GM19372 (cell line): ENCODE measurements at regions not wholly inside any gene's neighbourhood (a gene's known extent, or its start where the extent isn't known, plus 50 kb on each side); places are given as distances from the start of the nearest gene placed in this dataset.

ENCODE experiments used
- ATAC-seq: cut with Tn5 transposase; IDR thresholded peaks from one replicate; pipeline ENCODE4 v1.9.1; 2021; ENCODE audit warnings: mild to moderate bottlenecking, low read depth, moderate library complexity; ENCODE audit not compliant: unreplicated experiment

DNA sequence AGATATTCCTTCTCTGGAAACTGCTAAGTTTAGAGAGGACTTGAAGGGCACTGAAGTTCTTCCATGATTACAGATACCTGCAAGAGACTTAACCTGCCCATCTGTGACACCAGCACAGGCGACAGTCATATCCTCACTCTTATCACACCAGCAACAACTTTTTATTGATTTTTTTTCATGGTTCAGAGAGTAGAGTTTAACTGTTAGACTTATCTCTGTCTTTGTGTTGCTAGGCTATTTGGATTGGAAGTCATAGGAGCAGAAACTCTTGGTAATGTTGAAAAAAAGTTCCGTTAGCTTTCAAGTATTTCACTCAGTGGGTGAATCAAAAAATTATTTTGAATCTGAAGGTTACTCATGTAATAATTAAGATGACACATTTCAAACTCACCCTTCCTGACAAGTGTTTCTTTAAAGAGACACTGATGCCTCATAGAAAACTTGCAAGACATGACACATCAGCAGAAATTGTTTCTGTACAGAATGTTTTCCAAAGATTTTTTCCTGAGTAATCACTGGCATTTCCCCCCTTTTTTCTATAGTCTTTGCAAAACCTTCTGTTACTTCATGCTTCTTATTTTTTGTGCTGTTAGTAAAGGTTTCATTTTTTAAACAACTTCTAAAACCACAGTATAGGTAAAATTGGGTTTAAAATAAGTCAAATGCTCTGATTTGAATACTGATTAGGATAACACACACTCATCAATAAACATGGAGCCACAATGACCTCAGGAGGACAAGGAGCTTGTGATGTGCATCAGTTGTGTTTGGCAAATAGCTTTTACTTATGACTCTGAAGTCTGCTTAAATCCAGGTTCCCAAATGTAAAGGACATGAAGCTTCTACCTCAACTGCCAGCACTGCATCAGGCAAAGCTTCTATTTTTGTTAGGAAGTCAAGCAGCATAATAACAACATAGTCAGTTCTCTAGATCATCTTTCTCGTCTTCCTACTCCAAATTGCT lies 252.9 kb upstream of the MAN1A1 start:
- ATAC-seq: no peak

DNA sequence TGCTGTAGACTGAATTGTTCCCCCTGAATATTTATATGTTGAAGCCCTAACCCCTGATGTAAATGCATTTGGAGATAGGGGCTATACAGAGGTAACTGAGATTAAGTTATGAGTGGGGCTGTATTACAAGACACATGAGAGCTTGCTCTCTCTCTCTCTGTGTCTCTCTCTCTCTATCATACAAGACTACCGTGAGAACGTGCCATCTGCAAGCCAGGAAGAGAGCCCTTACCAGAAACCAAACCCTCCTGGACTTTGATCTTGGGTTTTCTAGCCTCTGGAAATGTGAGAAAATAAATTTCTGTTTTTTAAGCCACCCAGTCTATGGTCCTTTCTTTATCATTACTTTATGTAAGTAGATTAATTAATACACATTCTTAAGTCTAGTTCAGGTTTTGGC lies 249.3 kb upstream of the MAN1A1 start:
- ATAC-seq: no peak

DNA sequence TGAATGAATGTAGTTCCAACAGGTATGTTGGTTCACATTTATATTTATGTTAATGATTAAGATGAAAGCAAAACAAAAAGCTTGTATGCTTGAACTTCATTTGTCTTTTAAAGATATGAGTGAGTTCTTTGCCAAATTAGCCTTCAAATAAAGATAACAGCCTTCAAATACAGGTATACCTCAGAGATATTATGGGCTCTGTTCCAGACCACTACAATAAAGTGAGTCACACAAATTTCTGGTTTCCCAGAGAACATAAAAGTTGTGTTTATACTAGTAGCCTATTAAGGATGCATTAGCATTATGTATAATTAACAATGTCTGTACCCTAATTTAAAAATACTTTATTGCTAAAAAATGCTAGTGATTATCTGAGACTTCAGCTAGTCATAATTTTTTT lies 245.3 kb upstream of the MAN1A1 start:
- ATAC-seq: no peak

DNA sequence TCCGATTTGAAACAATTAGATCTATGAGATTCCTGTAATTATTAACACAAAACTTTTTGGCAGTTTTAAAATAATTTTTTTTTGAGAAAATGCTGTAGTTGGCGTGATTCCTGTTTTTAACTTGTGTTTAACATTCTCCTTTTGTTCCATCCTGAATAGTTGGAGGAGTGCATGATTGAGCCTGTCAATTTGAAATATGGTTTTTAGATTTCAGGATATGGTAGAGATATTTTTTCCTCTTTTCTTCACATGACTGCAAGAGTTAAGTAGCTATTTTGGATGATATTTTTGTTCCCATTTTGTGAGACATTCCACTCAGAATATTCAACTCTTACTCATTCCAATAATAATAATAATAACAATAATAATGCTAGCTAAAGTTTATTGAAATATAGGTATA lies 241.7 kb upstream of the MAN1A1 start:
- no peak for ATAC-seq

DNA sequence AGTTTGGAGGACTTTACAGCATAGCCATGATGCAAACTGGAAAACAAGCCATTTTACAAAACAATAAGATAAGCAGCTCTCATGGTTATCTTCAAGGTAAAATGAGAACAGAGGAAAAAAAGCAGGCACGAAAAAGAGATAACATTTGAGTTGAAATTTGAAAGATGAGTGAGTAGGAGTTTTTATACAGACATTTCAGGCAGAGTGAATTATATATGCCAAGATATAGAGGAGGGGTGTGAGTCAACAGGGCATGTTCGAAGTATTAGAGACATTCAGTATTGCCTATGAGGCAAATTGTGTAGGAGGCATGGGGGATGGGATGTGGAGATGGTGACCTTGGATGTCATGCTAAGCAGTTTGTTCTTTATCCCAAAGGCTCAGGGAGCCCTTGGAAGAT lies 240.5 kb upstream of the MAN1A1 start:
- ATAC-seq: no peak

DNA sequence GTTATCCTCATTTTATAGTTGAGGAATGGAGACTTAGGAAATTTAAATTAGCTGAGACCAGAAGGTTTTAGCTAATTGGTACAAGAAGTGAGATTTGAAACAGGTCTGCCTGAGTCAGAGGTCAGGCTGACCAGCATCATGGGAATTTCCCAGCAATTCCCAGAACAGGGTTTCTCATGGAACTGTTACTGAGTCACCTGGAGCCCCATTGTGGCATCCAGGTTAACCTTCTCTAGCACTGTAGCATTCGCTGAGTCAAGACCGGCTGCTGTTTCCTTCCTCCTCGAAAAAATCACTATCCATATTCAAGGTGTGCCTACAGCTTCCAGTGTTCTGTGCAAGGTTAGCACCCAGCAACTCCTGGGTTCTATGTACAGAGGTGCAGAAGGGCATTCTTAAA lies 238.0 kb upstream of the MAN1A1 start:
- no peak for ATAC-seq

DNA sequence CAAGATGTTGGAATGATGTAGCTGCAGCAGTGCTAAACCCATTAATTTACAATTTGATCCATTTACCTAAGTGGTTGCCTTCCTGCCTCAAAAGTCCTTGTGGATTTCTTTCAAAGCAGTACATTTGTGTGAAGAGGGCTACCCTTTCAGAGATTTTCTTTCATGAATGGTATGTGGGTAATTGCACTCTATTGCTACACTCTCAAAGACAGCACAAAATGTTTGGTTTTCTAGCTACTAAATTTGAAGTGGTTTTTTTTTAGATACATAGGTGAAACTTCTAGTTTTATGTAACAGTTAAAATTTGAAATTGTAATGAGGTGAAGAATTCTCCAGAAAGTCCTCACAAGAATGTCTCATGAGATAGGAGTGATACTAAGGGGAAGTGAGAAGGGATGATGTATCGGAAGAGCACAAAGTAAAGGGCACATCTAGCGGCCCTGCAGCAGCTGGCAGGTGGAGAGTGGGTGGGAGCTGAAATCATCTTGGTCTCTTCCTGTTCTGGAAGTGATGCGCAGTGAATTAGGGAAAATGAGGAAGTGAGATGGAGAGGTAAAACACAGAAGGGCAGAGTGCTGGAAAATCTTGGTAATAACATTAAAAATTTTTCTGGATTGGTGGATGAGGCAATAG lies 236.8 kb upstream of the MAN1A1 start:
- ATAC-seq: peak; percentile 93

DNA sequence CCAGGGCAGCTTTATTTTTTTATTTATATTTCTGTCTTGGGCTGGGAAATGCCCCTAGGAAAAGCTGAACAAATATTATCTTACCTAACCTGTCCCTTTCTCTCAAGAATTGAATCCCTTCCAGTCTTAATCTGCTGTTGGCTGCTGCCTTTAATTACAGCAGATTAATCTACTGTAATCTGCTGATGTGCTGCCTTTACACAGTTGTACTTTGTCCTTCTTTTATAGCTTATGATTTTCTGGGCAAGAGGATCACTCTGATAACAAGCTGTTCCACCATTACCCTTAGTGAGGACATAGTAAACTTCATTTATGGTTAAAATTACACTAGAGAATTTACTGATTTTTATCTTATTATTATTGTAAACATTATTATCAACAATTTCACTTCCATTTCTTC lies 234.5 kb upstream of the MAN1A1 start:
- ATAC-seq: no peak

DNA sequence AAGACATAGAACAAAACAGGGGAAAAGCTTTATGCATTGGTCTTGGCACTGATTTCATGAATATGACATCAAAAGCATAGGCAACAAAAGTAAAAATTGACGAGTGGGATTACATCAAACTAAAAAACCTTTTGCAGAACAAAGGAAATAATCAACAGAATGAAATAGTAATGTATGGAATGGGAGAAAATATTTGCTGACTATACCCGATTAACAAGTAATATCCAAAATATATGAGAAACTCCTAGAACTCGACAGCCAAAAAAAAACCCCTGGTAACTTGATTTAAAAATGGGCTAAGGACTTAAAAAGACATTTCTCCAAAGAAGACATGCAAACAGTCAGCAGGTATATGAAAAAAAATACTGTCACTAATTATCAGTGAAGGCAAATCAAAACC lies 231.7 kb upstream of the MAN1A1 start:
- ATAC-seq: no peak

DNA sequence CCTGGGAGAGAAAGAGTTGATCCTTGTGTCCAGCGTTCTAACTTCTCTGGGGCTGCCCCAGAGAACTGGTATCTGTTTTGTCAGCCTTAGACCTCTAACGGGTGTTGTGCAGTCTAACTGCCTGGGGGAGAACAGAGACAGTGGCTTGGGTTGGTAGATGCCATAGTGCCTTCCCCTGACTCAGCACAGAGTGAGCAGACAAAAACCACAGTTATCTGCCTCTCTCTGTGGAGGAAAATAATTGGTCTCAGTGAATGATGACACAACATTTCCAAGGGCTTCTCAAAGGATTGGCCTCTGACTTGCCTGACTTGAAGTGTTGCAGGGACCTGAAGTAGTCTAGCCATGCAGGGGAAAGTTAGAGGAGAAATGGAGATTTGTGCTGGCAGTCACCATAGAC lies 226.2 kb upstream of the MAN1A1 start:
- no peak for ATAC-seq

DNA sequence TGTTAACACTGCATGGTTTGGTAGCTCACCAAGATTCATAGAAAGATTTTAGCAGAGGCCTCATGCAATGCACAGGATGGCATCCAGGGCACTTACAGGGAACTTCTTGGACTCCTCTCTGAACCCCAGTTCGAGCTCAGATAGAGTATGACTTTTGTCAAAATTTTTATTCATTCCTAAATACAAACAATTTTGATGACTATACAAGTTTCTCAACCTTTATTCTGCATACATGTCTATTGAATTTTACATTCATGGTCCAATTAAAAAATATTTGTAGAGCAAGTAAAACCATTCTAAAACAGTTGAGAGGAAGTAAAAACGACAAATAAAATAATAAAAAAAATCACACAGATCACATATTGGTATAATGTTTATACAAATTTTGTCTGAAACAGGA lies 219.0 kb upstream of the MAN1A1 start:
- no peak for ATAC-seq

DNA sequence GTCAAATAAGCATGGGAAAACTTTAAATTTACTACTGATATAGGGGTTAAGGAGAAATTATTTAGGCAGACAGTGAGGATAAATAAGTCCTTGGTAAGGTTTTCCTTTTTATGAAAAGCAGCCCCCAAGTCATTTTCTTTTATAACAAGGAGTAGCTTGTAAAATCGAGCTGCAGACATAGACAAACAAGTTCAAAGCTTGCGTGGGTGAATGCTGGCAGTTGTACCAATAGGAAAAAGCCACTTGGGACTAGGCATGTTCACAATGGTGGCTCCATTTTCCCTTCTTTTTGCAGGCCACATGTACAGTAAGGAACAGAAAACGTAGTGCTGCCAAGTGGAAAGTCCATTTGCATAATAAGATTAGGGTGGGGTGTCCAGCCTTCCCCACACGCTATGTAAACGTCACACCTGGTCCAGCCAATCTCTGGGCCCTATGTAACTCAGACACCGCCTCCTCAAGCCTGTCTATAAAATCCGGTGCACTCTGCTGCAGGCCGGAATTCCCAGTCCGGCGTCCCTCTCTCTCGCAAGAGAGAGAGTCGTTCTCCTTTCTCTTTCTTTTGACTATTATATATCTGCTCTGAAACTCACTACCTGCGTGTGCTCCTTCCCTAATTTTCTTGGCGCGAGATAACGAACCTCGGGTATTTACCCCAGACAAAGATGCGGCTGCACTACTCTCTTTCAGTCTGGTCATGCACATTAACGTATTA lies 217.1 kb upstream of the MAN1A1 start:
- no peak for ATAC-seq

DNA sequence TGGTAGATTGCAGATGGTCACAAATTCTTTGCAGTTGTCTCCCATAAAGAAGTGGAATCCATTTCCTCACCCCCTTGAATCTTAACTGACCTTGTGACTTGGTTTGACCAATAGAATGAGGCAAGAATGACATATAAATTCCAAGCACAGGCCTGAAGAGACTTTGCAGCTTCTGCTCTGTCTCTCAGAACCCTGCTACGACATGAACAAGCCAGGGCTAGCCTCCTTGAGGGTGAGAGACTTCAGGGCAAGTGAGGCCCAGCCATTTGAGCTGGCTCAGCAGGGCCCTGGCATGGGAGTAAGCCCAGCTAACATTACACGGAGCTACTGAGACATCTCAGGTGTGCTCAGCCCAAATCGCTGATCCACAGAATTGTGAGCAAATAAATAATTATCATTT lies 216.3 kb upstream of the MAN1A1 start:
- no peak for ATAC-seq

DNA sequence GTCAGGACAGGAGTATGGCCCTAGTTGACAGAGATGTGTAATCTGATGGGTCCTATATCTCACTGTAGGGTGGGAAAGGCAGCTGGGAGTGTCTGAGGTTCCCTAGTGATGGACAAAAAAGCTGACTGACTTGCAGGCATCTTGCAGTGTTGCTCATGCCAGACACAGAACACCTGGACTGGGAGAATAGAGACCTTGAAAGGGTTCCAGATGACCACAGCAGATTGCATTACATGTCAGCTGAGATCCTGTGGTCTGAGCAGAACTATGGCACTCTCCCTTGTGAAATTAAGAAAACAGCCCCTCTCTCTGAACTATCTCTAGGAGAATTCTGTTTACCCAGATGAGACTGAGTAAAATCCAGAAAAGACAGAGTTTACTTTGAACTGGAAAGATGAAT lies 212.6 kb upstream of the MAN1A1 start:
- ATAC-seq: no peak

DNA sequence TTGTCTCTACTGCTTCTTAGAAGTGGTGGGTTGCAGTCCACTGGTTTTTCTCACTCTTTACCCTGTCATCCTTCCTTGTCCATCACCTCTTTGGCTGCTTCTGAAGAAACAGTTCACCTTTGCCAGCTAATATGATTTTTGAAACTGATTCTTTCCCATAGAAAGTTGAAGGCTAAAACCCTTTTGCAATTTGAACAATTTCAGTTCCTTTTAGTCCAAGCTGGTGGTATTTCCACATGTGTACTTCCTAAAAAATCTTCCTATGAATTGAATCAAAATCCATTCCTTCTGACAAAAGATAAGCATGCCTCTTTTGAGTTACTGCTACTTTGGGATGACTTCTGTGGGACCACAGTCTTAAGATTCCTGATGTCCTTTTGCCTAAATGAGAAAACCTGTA lies 210.0 kb upstream of the MAN1A1 start:
- ATAC-seq: no peak

DNA sequence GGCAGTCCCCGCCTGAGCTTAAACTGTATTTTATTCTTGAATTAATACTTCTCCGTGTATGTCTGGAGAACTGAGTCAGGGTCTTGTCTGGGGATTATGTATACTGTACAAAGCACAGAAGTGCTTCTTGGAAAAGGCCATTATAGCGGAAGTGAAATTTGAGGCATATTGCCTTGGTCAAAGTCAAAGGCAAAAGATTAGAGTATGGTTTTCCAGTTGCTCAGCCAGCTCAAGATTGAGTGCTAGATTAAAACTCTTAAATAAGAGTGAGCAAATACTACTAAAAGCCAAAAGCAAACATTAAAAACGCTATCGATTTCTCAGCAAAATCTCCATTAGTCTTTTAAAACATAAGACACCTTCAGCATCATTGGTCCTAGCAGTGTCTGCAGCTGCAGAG lies 207.7 kb upstream of the MAN1A1 start:
- ATAC-seq: no peak

DNA sequence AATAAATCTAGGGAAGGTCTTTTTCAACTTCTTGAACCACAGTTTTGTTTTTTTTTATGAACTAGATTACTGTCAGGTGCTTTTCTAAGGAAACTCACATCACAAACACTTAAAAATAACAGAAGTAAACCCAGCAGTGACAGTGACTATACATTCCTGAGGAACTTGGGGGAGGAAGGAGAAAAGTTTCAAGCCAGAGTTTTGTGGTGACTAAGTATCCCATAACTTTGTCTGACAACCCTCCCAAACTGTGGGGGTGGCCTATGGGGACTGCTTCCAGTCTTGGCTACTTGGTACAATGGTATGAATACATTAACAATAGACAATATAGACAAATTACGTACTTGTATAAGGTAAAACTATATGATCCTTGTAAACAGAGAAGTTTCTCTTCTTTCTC lies 202.5 kb upstream of the MAN1A1 start:
- ATAC-seq: no peak

DNA sequence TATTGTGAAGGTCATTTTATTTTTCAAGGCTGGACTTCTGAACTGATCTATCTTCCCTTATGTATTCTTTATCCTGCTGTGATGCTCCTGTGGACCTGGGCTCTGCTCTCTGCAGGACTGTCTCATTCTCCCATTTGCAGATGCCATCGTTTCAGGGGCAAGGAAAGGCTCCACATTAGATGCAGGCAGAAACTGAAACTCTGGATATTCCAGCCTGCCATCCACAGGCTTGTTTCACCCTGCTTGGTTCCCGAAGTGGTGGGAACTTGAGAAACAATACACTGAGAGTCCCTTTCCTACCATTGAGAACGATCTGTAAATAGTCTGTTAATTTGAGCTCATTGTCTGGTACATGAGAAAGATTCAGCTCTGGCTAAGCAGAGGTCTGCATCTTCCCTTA lies 197.5 kb upstream of the MAN1A1 start:
- no peak for ATAC-seq

DNA sequence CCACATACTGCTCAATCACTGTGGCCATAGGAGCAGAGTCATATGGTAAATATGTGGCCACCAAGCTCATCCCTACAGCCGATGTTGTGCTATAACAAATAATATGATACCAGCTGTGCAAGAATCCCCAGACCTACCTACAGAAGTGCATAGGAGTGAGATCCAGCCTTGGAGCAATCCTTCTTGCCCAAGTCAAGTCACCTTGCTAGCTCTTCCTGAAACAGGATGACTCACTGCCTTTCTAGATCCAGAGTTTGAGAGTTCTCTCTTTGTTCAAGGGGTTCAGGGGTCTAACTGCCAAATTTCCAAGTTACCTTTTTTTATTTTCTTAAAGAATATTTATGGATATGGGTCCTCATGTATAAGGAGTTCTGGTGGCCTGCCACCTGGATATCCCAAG lies 195.7 kb upstream of the MAN1A1 start:
- no peak for ATAC-seq

DNA sequence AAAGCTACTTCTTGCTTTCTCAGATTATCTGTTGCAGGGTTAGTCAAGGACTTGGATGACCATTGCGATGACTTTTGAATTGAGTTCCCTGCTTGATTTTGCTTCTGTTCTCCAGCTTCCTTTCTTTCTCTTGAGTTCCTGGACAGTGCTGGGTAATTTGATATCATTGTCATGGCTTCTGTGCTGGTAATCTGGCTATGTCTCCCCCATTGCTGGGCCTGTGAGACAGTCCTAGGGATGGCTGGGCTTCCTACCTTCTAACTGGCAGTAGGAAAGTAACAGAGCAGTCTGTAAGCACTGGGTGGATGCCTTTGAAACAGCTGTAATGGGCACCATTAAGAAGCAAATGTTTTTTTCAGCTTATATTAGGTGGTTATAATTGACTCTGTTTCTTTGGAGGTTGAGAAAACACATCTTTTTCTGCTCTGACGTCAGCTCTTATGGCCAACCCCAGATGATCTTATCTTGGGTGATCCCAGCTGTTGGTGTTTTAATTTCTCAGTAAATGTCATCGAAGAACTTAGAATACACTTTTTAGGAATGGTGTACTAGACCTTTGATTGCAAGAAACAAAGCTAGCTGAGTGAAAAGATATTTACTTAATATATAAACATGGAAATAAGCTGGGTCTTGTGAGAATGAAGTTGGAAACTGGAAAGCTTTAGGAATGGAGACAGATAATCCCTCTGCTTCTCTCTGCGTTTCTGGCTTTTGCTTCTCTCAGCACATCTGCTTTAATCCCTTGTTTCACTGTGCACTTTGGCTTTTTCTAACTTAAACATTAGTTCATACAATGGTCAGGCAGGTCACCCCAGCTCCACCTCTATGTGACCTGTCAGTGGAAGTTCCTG lies 195.0 kb upstream of the MAN1A1 start:
- ATAC-seq: no peak

DNA sequence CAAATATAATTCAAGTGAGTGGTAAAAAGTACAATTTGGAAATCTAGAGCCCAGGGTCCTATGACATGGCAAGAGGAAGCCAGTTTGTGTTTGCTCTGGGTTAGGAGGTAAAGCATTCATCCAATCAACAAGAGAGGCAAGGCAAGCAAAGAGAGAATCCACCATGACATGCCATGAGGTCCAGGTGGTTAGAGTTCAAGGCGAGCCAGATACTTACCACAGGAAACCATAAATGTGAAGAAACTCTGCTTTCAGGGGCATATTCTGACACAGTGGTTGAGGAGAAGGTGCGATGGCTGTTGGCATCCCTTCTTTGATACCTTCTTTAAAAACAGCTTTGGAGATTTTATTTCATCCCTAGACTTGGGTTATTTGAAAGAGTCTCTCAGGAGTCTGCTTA lies 193.8 kb upstream of the MAN1A1 start:
- ATAC-seq: no peak
